Caco-2 (cell line): ENCODE measurements at regions not wholly inside any gene's neighbourhood (a gene's known extent, or its start where the extent isn't known, plus 50 kb on each side); places are given as distances from the start of the nearest gene placed in this dataset.

Experiments
- BruUV-seq: library from RNA; stranded (reverse); fragments of 400-500 nt; replicated peaks from 2 replicates; lab custom pipeline; 2021; lab: Mats Ljungman, UMichigan
- CTCF ChIA-PET: fragments of 300-600 bp; sonication (Branson Sonifier 250); formaldehyde crosslinking; loops from one replicate; lab custom pipeline; 2022; ENCODE audit warnings: antibody characterized with exemption; lab: Charles Lee
- POLR2A ChIA-PET: fragments of 300-600 bp; sonication (Branson Sonifier 250); formaldehyde crosslinking; loops from one replicate; lab custom pipeline; 2022; ENCODE audit warnings: antibody characterized with exemption; lab: Charles Lee
- DNase-seq, 2 experiments: peaks; one replicate each; pipeline versions ENCODE4 v3.0.0 to v3.0.0-alpha.2; 2020 to 2022
- H3K27me3 ChIP-seq: replicated peaks from 2 replicates; pipeline ENCODE4 v1.6.0; 2011; ENCODE audit warnings: low read length; ENCODE audit not compliant: control insufficient read depth, insufficient read depth
- H3K36me3 ChIP-seq: 2 replicates; pipeline ENCODE4 v1.5.1; 2011; ENCODE audit warnings: low read length; ENCODE audit not compliant: control insufficient read depth, insufficient read depth
- H3K4me1 ChIP-seq: fragments of 250-450 bp; sonication (Bioruptor Pico); 2 replicates; pipeline ENCODE4 v1.5.1; 2020; ENCODE audit warnings: mild to moderate bottlenecking
- H3K4me3 ChIP-seq: 2 replicates; pipeline ENCODE4 v1.5.1; 2011; ENCODE audit warnings: low read depth, mild to moderate bottlenecking, control low read depth, low read length
- H3K9me3 ChIP-seq: fragments of 250-450 bp; sonication (Bioruptor Pico); 2 replicates; pipeline ENCODE4 v1.5.1; 2020; ENCODE audit warnings: mild to moderate bottlenecking, moderate library complexity
- H3K27ac Mint-ChIP-seq: one replicate; pipeline ENCODE4 v1.8.0; 2022; ENCODE audit warnings: mixed read lengths; ENCODE audit not compliant: unreplicated experiment
- H3K27me3 Mint-ChIP-seq: one replicate; pipeline ENCODE4 v1.8.0; 2022; ENCODE audit warnings: mixed read lengths; ENCODE audit not compliant: insufficient read depth, unreplicated experiment
- H3K36me3 Mint-ChIP-seq: one replicate; pipeline ENCODE4 v1.8.0; 2022; ENCODE audit warnings: mild to moderate bottlenecking, mixed read lengths; ENCODE audit not compliant: insufficient read depth, unreplicated experiment
- H3K4me1 Mint-ChIP-seq: one replicate; pipeline ENCODE4 v1.8.0; 2022; ENCODE audit warnings: low read depth, mixed read lengths; ENCODE audit not compliant: unreplicated experiment
- H3K4me3 Mint-ChIP-seq: one replicate; pipeline ENCODE4 v1.8.0; 2022; ENCODE audit warnings: mild to moderate bottlenecking, moderate library complexity, mixed read lengths; ENCODE audit not compliant: unreplicated experiment
- H3K9me3 Mint-ChIP-seq: one replicate; pipeline ENCODE4 v1.8.0; 2022; ENCODE audit warnings: mixed read lengths; ENCODE audit not compliant: unreplicated experiment
- intact Hi-C: fragments of 100-400 bp; cut with micrococcal nuclease; formaldehyde crosslinking; loops from one replicate; pipeline ENCODE4 v1.10.0; 2022; ENCODE audit not compliant: unreplicated experiment
- TF ChIP-seq, protein P1 (sequence below), 2 experiments: fragments of 200-600 bp in 1 of 2; IDR thresholded peaks; 1 replicate in 1 of 2; 2 replicates in 1 of 2; pipeline versions ENCODE4 v1.5.1 to v1.8.0; 2011 to 2022; ENCODE audit warnings: antibody characterized with exemption in 1 of 2, control low read depth in 1 of 2, inconsistent platforms in 1 of 2, low read depth in 1 of 2, low read length in 1 of 2, mild to moderate bottlenecking in 1 of 2, moderate library complexity in 1 of 2; ENCODE audit not compliant: insufficient read depth in 1 of 2, severe bottlenecking in 1 of 2, unreplicated experiment in 1 of 2

DNA sequence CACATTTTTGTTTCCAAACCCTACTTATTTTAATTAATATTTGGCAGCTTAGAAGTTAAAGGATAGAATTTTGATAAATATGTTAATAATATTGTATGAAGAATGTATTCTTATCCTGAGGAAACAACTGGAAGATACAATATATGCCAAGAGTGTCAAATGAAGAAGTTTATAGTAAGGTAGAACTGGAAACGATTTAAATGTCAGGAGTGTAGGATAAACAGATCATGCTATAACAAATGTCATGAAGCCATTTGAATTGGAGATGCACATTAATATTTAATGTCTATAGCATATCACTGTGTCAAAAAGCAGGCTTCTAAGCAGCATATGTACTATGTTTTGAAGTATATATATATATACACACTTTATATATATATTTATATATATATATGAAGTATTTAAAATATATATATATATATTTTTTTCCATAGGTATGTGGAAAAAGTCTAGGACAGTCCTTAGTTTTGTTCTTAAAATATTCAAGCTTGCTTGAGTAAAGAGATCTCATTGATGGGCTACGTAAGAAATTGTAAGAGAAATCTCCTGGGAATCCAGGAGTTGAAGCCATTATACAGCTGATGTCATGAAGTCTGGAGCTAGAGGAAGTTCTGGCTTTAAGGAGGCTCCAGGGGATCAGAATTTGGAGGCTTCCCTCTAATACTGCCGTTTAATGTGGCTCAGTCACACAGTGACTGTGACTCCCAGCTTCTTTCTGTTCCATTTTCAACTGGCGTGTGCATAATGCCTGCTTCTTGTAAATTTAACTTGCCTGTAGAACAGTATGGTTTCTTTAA lies 79.9 kb upstream of the MYCBP2 start:
- intact Hi-C loops: no loop called here

DNA sequence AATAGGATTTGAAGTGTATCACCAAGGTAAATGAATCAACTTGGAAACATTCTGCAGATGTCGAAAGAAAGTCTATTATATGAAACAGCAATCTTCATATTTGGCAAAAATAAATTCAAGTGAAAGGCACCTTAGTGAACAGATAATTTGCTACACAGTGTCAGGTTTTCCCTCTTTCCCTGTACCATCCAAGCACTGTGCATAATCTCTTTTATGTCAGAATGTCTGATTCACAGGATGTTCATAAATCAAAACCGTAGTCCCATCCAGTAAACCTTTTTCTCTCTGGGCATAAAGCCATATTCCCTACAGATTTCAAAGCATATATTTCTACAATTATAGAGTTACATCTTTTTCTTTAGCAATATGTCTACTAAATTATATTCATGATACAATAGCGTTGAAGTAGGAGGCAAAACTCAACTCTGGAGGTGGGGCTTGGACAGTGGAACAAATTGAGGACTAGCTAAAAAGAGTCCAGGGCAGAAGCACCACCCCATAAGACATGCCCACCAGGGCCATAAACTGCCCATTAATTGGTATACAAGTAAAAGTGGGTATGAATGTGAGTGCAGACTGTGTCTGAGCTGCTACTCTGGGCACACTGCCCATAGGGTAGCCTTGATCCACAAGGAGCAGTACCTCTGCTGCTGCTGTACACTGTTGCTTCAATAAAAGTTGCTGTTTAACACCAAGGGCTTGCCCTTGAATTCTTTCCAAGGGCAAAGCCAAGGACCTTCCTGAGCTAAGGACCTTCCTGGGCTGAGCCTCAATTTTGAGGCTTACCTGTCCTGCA lies 72.1 kb upstream of the MYCBP2 start:
- ChIA-PET CTCF (no interaction called here), POLR2A (no interaction called here)
- no peaks in the 10 kb centered on the region for H3K4me1 Mint-ChIP-seq
- Histone ChIP-seq H3K36me3 (no peaks in the 10 kb centered on the region), H3K9me3 (no peaks in the 10 kb centered on the region), H3K4me3 (no peak overlapping the region), H3K4me1 (no peaks in the 10 kb centered on the region), H3K27me3 (no peaks in the 10 kb centered on the region)
- no peak overlapping the region for H3K27ac Mint-ChIP-seq
- intact Hi-C loops: no loop called here
- no TSS peak for BruUV-seq
- H3K36me3 Mint-ChIP-seq: no peaks in the 10 kb centered on the region
- H3K9me3 Mint-ChIP-seq: no peaks in the 10 kb centered on the region
- peaks cover 21% of the 10 kb centered on the region for H3K27me3 Mint-ChIP-seq
- DNase-seq: no peak
- H3K4me3 Mint-ChIP-seq: no peak overlapping the region
- TF ChIP-seq, protein P1, sequence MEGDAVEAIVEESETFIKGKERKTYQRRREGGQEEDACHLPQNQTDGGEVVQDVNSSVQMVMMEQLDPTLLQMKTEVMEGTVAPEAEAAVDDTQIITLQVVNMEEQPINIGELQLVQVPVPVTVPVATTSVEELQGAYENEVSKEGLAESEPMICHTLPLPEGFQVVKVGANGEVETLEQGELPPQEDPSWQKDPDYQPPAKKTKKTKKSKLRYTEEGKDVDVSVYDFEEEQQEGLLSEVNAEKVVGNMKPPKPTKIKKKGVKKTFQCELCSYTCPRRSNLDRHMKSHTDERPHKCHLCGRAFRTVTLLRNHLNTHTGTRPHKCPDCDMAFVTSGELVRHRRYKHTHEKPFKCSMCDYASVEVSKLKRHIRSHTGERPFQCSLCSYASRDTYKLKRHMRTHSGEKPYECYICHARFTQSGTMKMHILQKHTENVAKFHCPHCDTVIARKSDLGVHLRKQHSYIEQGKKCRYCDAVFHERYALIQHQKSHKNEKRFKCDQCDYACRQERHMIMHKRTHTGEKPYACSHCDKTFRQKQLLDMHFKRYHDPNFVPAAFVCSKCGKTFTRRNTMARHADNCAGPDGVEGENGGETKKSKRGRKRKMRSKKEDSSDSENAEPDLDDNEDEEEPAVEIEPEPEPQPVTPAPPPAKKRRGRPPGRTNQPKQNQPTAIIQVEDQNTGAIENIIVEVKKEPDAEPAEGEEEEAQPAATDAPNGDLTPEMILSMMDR (IDR thresholded peaks at IDR 0.05; ENCODE audit: insufficient read depth in 1 of 2, low read depth in 1 of 2, low read length in 1 of 2, severe bottlenecking in 1 of 2, unreplicated experiment in 1 of 2): no peak

More for the DNA sequence above, 79.9 kb upstream of the MYCBP2 start:
- no peaks in the 10 kb centered on the region for H3K36me3 Mint-ChIP-seq
- no peak overlapping the region for H3K4me3 ChIP-seq
- H3K9me3 ChIP-seq: no peaks in the 10 kb centered on the region
- H3K4me1 Mint-ChIP-seq: peaks cover 7% of the 10 kb centered on the region
- BruUV-seq: no TSS peak
- ChIA-PET CTCF (no interaction called here), POLR2A (no interaction called here)
- DNase-seq: no peak
- no peaks in the 10 kb centered on the region for H3K9me3 Mint-ChIP-seq
- H3K4me1 ChIP-seq: no peaks in the 10 kb centered on the region
- no peaks in the 10 kb centered on the region for H3K36me3 ChIP-seq
- H3K27me3 ChIP-seq: no peaks in the 10 kb centered on the region
- TF ChIP-seq, protein P1 (IDR thresholded peaks at IDR 0.05; ENCODE audit: insufficient read depth in 1 of 2, low read depth in 1 of 2, low read length in 1 of 2, severe bottlenecking in 1 of 2, unreplicated experiment in 1 of 2): no peak
- H3K27ac Mint-ChIP-seq: no peak overlapping the region
- peaks cover 4% of the 10 kb centered on the region for H3K27me3 Mint-ChIP-seq
- no peak overlapping the region for H3K4me3 Mint-ChIP-seq

DNA sequence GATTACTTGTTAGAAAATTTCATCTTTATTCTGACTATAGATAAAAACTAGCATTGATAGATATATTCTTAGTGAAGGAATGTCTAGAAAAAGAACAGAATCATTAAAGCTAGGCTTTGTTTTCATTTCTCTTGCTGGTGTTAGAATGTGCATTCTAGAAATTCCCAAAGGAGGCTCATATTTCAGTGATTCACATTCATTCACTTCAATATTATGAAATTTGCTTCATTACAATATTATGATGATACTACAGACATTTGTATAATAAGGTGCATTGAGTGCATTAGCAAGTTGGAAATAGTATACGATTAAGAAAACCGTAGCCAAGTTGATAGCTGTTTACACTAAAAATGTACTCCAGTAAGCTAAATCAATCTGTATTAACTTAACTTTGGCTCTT lies 70.7 kb upstream of the MYCBP2 start:
- no peak overlapping the region for H3K27ac Mint-ChIP-seq
- BruUV-seq: no TSS peak
- TF ChIP-seq, protein P1 (IDR thresholded peaks at IDR 0.05; ENCODE audit: insufficient read depth in 1 of 2, low read depth in 1 of 2, low read length in 1 of 2, severe bottlenecking in 1 of 2, unreplicated experiment in 1 of 2): no peak
- ChIA-PET CTCF (no interaction called here), POLR2A (no interaction called here)
- DNase-seq: no peak
- H3K4me3 Mint-ChIP-seq: no peak overlapping the region
- no peaks in the 10 kb centered on the region for H3K9me3 Mint-ChIP-seq
- no peaks in the 10 kb centered on the region for H3K36me3 ChIP-seq
- no peaks in the 10 kb centered on the region for H3K4me1 ChIP-seq
- no peaks in the 10 kb centered on the region for H3K4me1 Mint-ChIP-seq
- intact Hi-C loops: no loop called here
- no peak overlapping the region for H3K4me3 ChIP-seq
- no peaks in the 10 kb centered on the region for H3K36me3 Mint-ChIP-seq
- H3K9me3 ChIP-seq: no peaks in the 10 kb centered on the region
- no peaks in the 10 kb centered on the region for H3K27me3 ChIP-seq
- H3K27me3 Mint-ChIP-seq: peaks cover 20% of the 10 kb centered on the region
